OCI-LY1 (cell line): ENCODE measurements at regions not wholly inside any gene's neighbourhood (a gene's known extent, or its start where the extent isn't known, plus 50 kb on each side); places are given as distances from the start of the nearest gene placed in this dataset.

Experiments used
- CTCF ChIP-seq: fragments of 200-600 bp; sonication (generic), shearing (Covaris generic); IDR thresholded peaks from 2 replicates; pipeline ENCODE4 v1.5.1; 2017; ENCODE audit warnings: mild to moderate bottlenecking, antibody characterized with exemption, low read length, moderate library complexity, mixed read lengths
- EZH2 ChIP-seq: fragments of 200-600 bp; sonication (generic), shearing (Covaris generic); IDR thresholded peaks from 2 replicates; pipeline ENCODE4 v1.8.0; 2017; ENCODE audit warnings: borderline replicate concordance, mixed run types, mild to moderate bottlenecking, antibody characterized with exemption, low read length, moderate library complexity, mixed read lengths

- TF ChIP-seq CTCF (no peak), EZH2 (no peak)
Observed at GRCh38 chr2:238701341-238702206, 146.3 kb upstream of the TWIST2 start.
